GM18498 (cell line): ENCODE measurements at regions not wholly inside any gene's neighbourhood (a gene's known extent, or its start where the extent isn't known, plus 50 kb on each side); places are given as distances from the start of the nearest gene placed in this dataset.

Source experiments
- ATAC-seq: cut with Tn5 transposase; IDR thresholded peaks from one replicate; pipeline ENCODE4 v1.9.1; 2021; ENCODE audit warnings: mild to moderate bottlenecking, moderate library complexity; ENCODE audit not compliant: unreplicated experiment

DNA sequence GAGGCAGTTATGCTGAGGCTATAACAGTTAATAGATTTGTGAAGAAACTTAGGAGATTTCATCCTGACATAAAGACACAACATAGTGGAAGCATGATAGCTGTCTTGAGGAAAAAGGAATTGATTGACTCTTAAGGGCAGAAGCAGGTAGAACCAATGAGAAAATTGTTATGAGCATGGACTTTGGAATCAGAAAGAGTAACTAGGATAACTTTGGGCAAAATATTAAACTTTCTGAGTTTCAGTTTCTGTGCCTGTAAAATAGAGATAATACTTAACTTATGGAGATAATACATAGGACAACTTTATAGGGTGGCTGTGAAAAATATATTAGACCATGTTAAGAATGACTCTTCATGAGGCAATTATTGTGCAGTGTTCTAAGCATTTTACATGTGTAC, 696.5 kb downstream of the CDH11 start:
- no peak for ATAC-seq

DNA sequence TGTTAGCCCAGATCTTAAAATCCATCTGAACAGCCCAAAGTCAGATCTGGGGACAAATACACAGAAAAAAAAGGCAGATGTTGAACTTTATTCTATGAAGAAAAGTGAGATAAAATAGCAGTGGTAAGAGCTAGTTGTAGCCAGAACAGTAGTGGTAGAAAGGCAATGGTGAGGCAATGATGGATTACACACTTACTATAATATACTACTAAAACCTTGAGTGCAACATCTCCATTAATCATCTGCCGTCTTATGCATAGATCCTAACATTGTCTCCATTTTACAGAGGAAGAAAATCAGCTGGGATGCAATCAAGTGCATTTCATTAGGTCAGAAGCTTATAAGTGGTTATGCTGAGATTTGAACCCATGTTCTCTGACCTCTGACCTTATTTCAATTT, 699.6 kb downstream of the CDH11 start:
- no peak for ATAC-seq

DNA sequence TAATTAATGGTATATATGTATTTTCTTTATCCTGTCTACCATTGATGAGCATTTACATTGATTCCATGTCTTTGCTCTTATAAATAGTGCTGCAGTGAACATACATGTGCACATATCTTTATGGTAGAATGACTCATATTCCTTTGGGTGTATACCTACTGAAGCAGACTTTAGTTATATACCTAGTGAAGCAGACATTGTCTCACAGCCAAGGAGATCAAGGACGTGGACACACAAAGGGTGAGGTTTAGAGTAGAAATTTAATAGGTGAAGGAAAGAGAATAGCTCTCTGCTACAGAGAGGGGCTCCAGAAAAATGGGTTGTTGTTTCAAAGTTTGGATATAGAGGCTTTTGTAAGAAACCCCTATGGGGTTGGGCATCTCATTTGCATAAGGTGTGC, 700.3 kb downstream of the CDH11 start:
- ATAC-seq, result no peak

GRCh38 chr16:64419832-64420231, 702.0 kb downstream of the CDH11 start:
- no peak for ATAC-seq

GRCh38 chr16:64417711-64418227, 704.1 kb downstream of the CDH11 start:
- ATAC-seq, result no peak

GRCh38 chr16:64416216-64417005, 705.5 kb downstream of the CDH11 start:
- no peak for ATAC-seq

DNA sequence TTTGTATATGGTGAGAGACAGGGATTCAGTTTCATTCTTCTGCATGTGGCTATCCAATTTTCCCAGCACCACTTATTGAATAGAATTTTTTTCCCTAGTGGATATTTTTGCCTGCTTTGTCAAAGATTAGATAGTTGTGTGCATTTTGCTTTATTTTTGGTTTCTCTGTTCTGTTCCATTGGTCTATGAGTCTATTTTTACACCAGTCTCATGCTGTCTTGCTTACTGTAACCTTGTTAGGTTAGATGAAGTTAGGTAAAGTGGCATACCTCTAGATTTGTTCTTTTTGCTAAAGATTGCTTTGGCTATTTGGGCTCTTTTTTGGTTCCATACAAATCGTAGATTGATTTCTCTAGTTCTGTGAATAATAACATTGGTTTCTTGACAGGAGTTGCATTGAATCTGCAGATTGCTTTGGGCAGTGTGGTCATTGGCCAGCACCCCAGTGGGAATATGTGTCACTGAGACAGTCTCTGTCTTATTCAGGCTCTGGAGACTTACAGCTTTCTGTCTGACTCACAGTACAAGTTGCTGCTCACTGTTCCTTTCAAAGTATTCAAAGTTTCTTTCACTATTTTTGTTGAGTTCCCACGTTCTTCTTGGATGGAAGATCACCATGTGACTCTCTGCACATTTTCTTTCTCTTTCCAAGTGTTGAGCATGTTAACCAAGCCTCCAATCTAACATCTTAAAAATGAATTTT, 709.1 kb downstream of the CDH11 start:
- ATAC-seq, result no peak

- ATAC-seq, result no peak
These were observed 711.6 kb downstream of the CDH11 start for GRCh38 chr16:64410306-64410705.

GRCh38 chr16:64409783-64410210, 712.1 kb downstream of the CDH11 start:
- ATAC-seq, result no peak

DNA sequence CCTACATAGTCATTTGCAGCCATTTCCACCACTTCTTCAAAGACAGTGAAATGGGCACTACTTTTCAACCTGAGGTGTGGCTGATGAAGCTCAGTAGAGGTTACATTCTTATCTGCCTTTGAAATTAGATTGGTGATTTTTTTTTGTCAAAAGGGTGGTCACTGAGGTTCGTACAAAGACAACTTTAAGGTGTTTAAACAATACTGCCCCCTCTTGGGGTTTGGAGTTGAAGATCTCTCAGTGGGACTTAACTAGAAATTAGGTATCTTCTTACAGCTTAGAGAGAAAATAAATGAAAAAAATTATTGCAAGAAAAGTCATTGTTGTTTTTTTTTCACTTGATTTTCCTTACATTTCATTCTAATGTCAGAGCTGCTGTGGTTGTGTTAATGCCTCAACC, 713.2 kb downstream of the CDH11 start:
- ATAC-seq, result no peak

- ATAC-seq, result no peak
These were observed 715.1 kb downstream of the CDH11 start for GRCh38 chr16:64406770-64407181.

- ATAC-seq, result no peak
These were observed 718.5 kb downstream of the CDH11 start for GRCh38 chr16:64403352-64403751.

DNA sequence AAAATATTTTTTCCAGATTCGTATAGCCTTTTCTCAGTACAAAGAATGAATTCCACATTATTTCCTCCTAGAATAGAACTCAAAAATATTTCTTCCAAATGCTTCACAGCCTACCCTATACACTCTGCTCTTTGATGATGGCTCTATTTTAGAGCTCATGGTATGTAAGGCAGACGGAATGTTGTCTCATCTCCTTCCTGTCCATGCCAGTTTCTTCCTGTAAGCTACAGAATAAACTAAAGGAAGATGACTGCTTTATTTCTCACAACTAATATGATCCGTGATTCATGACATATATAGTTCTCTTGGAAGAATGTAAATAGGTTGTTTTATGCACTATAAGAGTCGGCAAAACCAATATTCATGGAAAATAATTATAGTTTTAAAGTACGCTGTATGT, 723.1 kb downstream of the CDH11 start:
- ATAC-seq, result no peak

GRCh38 chr16:64397945-64398508, 723.8 kb downstream of the CDH11 start:
- ATAC-seq, result no peak

DNA sequence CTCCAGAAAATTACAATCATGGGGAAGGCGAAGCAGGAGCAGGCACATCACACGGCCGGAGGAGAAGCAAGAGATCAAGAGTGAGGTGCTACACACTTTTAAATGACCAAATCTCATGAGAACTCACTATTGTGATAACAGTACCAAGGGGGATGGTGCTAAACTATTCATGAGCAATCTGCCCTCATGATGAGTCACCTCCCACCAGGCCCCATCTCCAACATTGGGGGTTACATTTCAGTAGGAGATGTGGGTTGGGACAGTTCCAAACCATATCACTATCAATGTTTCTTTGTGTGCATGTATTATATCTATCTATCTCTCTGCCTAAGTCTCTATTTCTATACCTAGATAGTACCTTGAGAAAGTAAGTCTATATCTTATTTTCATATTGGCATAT, 724.8 kb downstream of the CDH11 start:
- no peak for ATAC-seq

DNA sequence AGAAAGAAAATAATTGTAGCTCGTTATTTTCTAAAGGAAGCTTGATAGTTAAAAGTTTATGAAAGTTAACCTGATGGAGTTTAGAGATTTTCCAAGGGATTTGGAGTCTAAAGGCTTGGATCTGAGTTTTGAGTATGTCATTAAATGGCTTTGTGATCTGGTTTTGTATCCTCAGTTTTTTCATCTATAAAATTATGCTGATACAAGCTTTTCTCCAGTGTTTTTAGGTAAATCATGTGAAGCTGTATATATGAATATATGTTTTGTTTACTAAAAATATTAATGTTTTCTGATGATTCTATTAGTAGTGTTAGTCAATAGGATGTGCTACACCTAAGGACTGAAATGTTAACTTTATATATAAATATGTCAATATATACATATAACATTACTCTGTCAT, 727.8 kb downstream of the CDH11 start:
- ATAC-seq, result no peak

DNA sequence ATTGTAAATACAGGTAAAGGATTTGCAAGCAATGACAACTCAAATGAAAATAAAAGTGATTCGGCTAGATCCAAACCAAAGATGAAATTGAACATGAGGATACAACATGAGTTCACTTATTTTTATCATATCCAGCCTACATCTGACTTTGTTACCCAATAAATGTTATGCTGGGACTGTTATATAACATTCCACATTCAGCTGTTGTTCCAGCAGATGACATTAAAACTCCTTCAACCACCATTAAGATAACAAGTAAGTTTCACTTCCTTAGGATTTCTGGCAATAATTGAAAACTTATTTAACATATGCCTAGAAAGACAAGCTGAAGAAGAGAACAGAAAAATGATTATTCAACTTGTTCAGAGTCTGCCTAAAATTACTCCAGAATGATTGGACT, 729.4 kb downstream of the CDH11 start:
- ATAC-seq, result no peak

GRCh38 chr16:64391063-64391600, 730.7 kb downstream of the CDH11 start:
- no peak for ATAC-seq

DNA sequence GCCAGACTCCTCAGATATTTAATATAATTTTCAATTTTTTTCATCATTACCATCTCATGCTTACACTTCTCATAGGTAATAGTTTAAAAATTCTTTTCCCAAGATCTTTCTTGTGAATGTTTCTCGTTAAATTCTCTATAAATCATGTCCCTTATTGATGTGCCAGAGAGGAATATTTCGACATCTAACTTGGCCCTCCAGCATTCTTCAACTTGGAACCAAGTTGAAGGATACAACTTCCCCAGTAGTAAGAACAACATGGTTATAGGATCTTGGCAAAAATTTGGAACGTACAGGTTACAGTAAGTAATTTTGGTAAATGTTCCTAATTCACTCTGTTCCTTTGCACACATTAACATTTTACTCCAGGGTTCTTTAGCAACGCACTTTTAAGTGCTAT, 731.8 kb downstream of the CDH11 start:
- ATAC-seq, result no peak

DNA sequence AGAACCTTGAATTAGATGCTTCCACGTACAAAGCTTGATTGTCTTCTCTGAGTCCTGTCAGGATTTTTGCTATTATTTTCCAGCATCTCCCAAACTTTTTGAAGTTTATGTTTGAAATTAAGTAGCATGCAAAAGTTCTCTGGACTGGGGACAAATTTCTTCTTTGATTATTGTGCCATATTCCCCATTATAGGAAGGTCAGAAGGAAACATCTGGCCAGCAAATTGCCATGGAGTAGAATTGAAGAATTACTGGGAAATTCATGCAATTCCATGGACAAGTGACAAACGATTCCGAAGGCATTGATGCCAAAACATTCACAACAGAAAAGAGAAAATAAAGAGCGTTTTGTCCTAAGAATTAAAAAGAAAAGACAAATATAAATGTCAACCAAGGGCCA, 737.2 kb downstream of the CDH11 start:
- ATAC-seq, result no peak

- no peak for ATAC-seq
These were observed 739.9 kb downstream of the CDH11 start for GRCh38 chr16:64381979-64382378.

DNA sequence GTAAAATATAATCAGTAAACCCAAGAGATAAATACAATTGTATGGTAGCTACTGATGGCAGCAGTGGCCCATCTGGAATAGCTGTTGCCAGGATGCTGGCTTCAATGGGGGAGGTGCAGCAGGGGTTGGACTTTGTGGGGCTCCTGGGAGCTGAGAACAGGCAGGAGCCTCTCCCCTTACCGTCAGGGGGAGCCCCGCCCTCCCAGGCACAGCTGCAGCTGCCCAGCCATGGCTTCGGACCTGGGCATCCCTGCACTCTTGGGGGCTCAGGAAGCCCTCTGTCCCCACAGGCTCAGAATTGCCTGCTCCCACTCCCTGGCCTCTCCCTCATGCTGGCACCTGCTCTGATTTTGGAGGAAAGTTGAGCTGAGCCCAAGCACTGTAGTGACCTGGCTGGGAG, 741.1 kb downstream of the CDH11 start:
- no peak for ATAC-seq
